ENCODE measurements at regions not wholly inside any gene's neighbourhood (a gene's known extent, or its start where the extent isn't known, plus 50 kb on each side); places are given as distances from the start of the nearest gene placed in this dataset.

DNA sequence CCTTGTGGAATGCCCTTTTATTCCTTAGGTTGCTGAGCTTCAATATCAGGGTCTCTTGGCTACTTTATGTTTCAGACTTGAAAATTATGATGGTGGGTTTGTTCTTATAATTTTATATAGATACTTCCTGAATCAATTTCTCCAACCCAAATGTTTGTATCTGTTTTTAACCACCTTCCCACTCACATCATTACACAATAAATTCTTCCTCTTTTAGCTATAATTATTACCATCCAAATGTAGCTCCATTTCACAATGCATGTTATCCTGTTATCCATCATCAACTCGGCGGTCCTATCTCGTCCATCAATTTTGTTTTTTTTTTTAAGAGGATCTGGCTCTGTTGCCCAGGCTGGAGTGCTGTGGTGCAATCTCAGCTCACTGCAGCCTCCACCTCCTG is 357.6 kb upstream of the ZP4 start:
- H3K27ac Mint-ChIP-seq, result no peak overlapping the region
- no peaks in the 10 kb centered on the region for H3K27me3 Mint-ChIP-seq (ENCODE audit: low read depth)
- H3K4me1 Mint-ChIP-seq, result no peaks in the 10 kb centered on the region
- no peak for DNase-seq (ENCODE audit: low spot score in 2 of 2, unreplicated experiment in 2 of 2)
- no peak overlapping the region for H3K4me3 Mint-ChIP-seq
- H3K9me3 Mint-ChIP-seq, result no peaks in the 10 kb centered on the region
- TF ChIP-seq, protein P1, sequence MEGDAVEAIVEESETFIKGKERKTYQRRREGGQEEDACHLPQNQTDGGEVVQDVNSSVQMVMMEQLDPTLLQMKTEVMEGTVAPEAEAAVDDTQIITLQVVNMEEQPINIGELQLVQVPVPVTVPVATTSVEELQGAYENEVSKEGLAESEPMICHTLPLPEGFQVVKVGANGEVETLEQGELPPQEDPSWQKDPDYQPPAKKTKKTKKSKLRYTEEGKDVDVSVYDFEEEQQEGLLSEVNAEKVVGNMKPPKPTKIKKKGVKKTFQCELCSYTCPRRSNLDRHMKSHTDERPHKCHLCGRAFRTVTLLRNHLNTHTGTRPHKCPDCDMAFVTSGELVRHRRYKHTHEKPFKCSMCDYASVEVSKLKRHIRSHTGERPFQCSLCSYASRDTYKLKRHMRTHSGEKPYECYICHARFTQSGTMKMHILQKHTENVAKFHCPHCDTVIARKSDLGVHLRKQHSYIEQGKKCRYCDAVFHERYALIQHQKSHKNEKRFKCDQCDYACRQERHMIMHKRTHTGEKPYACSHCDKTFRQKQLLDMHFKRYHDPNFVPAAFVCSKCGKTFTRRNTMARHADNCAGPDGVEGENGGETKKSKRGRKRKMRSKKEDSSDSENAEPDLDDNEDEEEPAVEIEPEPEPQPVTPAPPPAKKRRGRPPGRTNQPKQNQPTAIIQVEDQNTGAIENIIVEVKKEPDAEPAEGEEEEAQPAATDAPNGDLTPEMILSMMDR (IDR thresholded peaks at IDR 0.05; ENCODE audit: unreplicated experiment), result no peak
- H3K36me3 Mint-ChIP-seq, result no peaks in the 10 kb centered on the region

DNA sequence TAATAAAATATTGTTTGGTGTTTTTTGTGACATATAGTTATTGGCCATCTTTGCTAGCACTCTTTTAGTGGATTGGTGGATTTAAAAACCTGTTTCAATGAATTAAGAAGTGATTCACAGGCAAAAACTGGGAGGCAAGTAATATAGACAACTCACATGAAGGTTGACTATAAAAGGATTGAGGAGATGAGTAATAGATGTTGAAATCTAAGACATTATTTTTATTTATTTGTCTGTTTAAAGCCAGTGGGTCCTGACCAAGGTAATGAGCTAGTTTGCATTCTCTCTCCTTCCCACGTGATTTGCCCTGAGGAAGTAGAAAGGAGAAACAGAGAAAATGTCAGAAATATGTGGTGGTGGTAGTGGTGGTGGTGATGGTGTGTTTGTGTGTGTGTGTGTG is 351.5 kb upstream of the ZP4 start:
- Mint-ChIP-seq H3K4me1 (no peaks in the 10 kb centered on the region), H3K4me3 (no peak overlapping the region), H3K27ac (no peak overlapping the region), H3K9me3 (peaks cover 10% of the 10 kb centered on the region), H3K36me3 (no peaks in the 10 kb centered on the region), H3K27me3 (ENCODE audit: low read depth) (no peaks in the 10 kb centered on the region)
- DNase-seq (ENCODE audit: low spot score in 2 of 2, unreplicated experiment in 2 of 2), result no peak
- TF ChIP-seq, protein P1 (IDR thresholded peaks at IDR 0.05; ENCODE audit: unreplicated experiment), result no peak

DNA sequence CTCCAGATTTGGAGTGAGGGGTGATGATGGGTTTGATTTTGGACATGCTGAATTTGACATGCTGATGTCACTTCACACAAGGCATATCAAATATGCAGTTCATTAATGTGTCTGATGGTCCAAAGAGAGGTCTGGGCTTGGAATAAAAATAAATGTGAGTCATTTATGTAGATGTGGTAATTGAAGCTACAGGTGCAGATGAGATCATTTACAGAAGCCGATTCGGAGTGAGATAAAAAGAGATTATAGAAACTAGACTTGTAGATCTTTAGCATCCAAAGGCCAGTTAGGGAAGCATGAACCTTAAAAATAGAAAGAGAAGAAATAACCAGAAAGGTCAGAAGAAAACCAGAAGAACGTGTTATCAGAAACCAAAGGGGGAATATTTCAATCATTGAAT is 350.9 kb upstream of the ZP4 start:
- no peak for DNase-seq (ENCODE audit: low spot score in 2 of 2, unreplicated experiment in 2 of 2)
- Mint-ChIP-seq H3K27ac (no peak overlapping the region), H3K4me3 (no peak overlapping the region), H3K4me1 (no peaks in the 10 kb centered on the region), H3K9me3 (peaks cover 10% of the 10 kb centered on the region), H3K36me3 (no peaks in the 10 kb centered on the region), H3K27me3 (ENCODE audit: low read depth) (no peaks in the 10 kb centered on the region)
- TF ChIP-seq, protein P1 (IDR thresholded peaks at IDR 0.05; ENCODE audit: unreplicated experiment), result no peak

DNA sequence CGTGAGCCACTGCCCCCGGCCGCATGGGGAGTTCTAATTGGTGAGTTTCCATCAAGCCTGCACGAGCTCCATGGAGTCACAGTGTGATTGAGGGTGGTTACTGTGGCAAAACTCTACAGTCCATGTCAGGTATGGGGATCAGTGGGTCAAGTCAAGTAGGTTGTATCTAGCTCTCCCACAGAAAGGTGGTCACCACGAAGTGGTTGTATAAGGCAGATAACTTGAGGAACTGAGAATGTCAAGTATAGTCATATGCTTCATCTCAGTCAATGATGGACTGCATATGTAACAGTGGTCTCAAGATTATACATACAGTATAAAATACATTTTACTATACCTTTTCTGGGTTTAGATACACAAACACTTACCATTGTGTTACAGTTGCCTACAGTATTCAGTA is 348.6 kb upstream of the ZP4 start:
- DNase-seq (ENCODE audit: low spot score in 2 of 2, unreplicated experiment in 2 of 2), result no peak
- Mint-ChIP-seq H3K4me1 (no peaks in the 10 kb centered on the region), H3K27me3 (ENCODE audit: low read depth) (no peaks in the 10 kb centered on the region), H3K9me3 (peaks cover 10% of the 10 kb centered on the region), H3K36me3 (no peaks in the 10 kb centered on the region), H3K4me3 (no peak overlapping the region), H3K27ac (no peak overlapping the region)
- TF ChIP-seq, protein P1 (IDR thresholded peaks at IDR 0.05; ENCODE audit: unreplicated experiment), result no peak

DNA sequence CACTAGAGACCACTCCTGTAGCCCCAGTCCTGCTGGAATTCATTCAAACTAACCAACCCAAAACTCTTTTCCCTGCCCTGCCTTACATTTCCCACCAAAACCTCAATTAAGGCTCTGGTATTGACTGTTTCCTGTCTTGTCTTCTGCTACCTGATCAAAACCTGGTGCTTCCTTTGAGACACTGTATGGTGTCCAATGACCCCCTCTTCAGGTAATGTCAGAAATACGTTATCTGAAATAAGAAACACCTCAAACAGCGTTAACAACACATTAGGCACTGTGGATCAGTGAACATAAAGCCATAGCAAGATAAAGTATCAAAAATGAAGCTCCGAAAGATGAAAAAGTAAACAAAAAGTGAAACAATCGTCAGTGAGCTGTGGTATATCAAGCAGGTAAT is 343.2 kb upstream of the ZP4 start:
- H3K4me1 Mint-ChIP-seq, result no peaks in the 10 kb centered on the region
- H3K36me3 Mint-ChIP-seq, result no peaks in the 10 kb centered on the region
- no peaks in the 10 kb centered on the region for H3K27me3 Mint-ChIP-seq (ENCODE audit: low read depth)
- H3K9me3 Mint-ChIP-seq, result peaks cover 10% of the 10 kb centered on the region
- no peak overlapping the region for H3K27ac Mint-ChIP-seq
- DNase-seq (ENCODE audit: low spot score in 2 of 2, unreplicated experiment in 2 of 2), result no peak
- H3K4me3 Mint-ChIP-seq, result no peak overlapping the region
- TF ChIP-seq, protein P1 (IDR thresholded peaks at IDR 0.05; ENCODE audit: unreplicated experiment), result no peak

DNA sequence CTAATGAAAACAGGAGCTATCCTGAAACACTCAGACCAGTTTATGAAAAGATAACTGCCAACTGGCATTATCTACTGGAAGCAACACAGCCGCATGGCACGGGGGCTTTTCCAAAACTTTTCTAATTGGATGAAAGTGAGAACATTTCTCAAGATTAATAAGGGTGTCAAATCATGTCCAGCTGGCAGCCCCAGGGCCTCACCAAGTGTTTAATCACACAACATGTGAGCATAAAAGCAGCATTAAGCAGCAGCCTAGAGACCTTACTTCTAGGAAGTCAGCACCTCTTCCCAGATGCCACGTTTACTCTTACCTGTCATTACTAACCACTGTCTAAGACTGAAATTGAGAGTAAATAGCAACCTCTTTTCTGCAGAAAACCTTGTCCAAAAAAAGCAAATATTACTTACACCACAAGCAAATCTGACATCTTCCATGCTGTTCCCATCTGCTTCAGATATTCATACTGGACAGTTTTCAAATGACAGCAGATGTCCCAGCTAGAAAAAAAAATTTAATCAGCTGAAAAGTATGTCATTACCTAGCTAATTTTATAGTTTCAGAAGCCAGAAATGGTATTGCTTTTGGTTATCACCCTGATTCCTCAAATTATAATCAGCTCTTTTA is 341.5 kb upstream of the ZP4 start:
- no peaks in the 10 kb centered on the region for H3K27me3 Mint-ChIP-seq (ENCODE audit: low read depth)
- TF ChIP-seq, protein P1 (IDR thresholded peaks at IDR 0.05; ENCODE audit: unreplicated experiment), result no peak
- H3K4me1 Mint-ChIP-seq, result no peaks in the 10 kb centered on the region
- no peak overlapping the region for H3K4me3 Mint-ChIP-seq
- no peaks in the 10 kb centered on the region for H3K36me3 Mint-ChIP-seq
- DNase-seq (ENCODE audit: low spot score in 2 of 2, unreplicated experiment in 2 of 2), result no peak
- no peak overlapping the region for H3K27ac Mint-ChIP-seq
- H3K9me3 Mint-ChIP-seq, result no peaks in the 10 kb centered on the region

Data from mesothelial cell of epicardium (in vitro differentiated cells).